ENCODE measurements at regions not wholly inside any gene's neighbourhood (a gene's known extent, or its start where the extent isn't known, plus 50 kb on each side); places are given as distances from the start of the nearest gene placed in this dataset.

DNA sequence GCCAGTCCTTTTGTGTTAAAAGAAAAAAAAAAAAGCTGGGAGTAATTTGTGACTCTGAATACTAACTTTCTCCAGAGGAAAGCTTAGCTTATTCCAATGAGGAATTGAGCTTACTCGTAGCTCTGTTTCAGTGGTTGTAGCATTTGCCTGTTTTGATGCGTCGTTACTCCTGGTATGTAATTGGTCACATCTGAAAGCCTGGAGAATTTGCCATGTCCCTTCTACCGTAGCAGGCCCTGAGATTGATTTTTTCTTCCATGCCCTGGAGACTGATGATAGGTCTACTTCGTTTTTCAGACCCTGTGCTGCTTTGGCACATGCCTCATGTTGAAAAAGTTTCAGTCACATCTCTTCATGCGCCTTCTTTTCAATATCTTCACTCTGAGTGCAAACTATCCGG, 1103.0 kb downstream of the PLA2G4A start:
- TF ChIP-seq, protein P1, sequence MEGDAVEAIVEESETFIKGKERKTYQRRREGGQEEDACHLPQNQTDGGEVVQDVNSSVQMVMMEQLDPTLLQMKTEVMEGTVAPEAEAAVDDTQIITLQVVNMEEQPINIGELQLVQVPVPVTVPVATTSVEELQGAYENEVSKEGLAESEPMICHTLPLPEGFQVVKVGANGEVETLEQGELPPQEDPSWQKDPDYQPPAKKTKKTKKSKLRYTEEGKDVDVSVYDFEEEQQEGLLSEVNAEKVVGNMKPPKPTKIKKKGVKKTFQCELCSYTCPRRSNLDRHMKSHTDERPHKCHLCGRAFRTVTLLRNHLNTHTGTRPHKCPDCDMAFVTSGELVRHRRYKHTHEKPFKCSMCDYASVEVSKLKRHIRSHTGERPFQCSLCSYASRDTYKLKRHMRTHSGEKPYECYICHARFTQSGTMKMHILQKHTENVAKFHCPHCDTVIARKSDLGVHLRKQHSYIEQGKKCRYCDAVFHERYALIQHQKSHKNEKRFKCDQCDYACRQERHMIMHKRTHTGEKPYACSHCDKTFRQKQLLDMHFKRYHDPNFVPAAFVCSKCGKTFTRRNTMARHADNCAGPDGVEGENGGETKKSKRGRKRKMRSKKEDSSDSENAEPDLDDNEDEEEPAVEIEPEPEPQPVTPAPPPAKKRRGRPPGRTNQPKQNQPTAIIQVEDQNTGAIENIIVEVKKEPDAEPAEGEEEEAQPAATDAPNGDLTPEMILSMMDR (IDR thresholded peaks at IDR 0.05 in 8 of 11, conservative IDR thresholded peaks at IDR 0.05 in 3 of 11): no peak
- TF ChIP-seq POLR2AphosphoS5 (IDR thresholded peaks at IDR 0.05): no peak
